Renal cortical epithelial cell (primary cell): ENCODE measurements at regions not wholly inside any gene's neighbourhood (a gene's known extent, or its start where the extent isn't known, plus 50 kb on each side); places are given as distances from the start of the nearest gene placed in this dataset.
"Not testable (repeated sequence)": the region's sequence is repeated elsewhere in the genome, so short reads cannot be mapped to it uniquely, and the experiment has no call there.

Experiments
- DNase-seq: peaks from one replicate; pipeline ENCODE4 v3.0.0-alpha.2; 2011; ENCODE audit warnings: low read depth

DNA sequence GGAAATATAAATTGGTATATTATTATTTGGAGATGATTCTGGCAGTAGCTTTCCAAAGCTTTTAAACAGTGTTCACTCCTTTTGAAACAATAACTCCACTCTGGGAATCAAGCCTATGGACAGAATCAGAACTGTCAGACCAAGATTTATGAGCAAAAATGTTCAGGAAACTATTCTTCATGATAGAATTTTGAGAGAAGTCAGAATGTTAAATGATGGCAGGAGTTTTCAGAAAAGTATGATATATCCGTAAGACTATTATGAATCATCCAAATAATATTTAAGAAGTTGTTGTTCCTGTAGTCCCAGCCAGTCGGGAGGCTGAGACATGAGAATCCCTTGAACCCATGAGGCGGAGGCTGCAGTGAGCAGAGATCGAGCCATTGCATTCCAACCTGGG lies 50.5 kb upstream of the ADGRG2 start:
- DNase-seq: no peak

GRCh38 chrX:19174401-19175025 lies 52.2 kb upstream of the ADGRG2 start:
- peak; percentile 80 for DNase-seq

GRCh38 chrX:19176901-19177630 lies 54.8 kb upstream of the ADGRG2 start:
- no peak for DNase-seq

- peak; percentile 92 for DNase-seq
Measured at GRCh38 chrX:19177721-19178120, 55.5 kb upstream of the ADGRG2 start.

DNA sequence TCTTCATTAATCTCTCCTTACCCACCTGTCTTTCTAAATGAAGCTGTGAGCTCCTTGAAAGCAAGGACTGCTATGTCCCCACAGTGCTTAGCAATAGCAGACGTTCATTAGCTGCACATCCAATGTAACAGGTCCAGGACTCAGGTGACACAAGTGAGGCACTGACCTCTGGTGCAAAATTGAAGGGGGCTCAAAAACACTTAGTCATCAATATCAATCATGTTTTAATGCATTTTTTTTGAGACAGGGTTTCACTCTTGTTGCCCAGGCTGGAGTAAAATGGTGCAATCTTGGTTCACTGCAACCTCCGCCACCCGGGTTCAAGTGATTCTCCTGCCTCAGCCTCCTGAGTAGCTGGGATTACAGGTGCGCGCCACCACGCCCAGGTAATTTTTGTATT lies 56.1 kb upstream of the ADGRG2 start:
- DNase-seq: no peak

DNA sequence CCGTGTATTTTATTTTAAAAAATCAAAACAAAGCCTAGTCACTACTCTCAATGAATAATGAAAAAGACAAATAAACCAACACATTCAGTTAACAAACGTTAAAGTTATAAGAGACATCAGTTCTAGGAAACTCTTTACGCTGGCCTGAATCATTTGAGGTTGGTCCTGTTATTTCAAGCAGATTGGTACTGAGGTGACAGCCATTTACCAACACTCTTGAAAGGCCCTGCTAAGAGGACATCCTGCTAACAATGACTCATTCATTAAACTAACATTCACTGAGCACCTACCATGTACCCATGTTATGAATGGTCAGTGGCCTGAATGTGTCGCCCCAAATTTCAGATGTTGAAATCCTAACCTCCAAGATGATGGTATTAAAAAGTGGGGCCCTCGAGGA lies 57.1 kb upstream of the ADGRG2 start:
- DNase-seq: peak; percentile 40

GRCh38 chrX:19181345-19181744 lies 59.1 kb upstream of the ADGRG2 start:
- no peak for DNase-seq

GRCh38 chrX:19182785-19183184 lies 60.5 kb upstream of the ADGRG2 start:
- no peak for DNase-seq

- peak; percentile 38 for DNase-seq
Measured at GRCh38 chrX:19183761-19184477, 61.7 kb upstream of the ADGRG2 start.

DNA sequence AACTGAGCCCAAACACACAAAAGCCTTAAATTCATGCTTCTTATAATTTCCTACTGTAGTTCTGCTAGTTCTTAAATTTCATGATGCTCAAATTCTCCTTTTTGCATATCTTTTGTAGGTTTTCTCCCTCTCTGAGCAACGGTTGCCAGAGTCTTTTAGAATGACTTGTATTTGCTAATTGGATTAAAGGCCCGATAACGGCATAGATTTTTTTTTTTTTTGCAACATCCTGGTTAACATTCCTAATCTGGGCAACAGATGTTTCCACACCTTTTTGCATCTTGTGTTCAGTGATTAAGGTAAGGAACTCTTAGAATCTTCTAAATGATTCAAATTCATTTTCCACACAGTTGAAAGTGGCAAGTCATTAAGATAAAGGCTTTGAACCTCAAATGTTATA lies 66.3 kb upstream of the ADGRG2 start:
- no peak for DNase-seq

- no peak for DNase-seq
Measured at GRCh38 chrX:19190902-19191301, 68.6 kb upstream of the ADGRG2 start.

GRCh38 chrX:19193565-19193964 lies 71.3 kb upstream of the ADGRG2 start:
- DNase-seq: no peak

DNA sequence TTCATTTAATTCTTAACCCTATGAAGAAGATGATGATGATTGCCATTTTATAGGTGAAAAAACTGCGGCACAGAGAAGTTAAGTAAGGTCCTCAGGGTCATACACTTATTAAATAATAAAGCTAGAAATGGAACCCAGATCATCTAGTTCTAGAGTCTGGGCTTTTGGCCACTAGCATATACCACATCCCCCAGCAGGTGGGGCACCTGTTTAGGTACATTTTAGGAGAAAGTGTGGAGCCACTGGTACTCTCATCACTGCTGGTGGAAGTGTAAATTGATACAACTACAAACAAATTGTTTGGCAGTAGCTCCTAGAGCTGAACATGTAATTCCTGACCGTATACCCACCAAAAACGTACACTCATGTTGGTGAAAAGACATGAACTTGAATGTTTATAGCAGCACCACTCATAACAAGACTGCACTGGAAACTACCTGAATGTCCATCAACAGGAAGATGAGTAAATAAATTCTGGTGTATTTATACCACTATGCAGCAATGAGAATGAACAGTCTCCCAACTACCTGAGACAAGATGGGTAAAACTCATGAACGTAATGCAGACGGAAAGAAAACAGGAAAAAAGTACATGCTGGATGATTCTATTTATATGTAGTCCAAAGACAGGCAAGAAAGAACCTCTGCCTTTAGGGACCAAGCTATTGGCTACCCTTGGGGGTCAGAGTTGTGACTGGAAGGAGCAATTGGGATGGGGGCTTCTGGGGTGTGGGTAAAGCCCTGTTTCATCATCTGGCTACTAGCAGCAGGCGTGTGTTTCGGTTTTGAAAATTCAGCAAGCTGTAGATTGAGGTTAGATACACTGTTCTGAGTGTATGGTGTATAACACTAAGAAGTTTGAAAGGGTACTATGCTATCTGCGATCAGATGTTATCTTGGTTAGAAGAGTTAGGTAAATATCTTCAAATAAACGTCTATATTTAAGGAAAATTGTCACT lies 72.3 kb upstream of the ADGRG2 start:
- DNase-seq: no peak

GRCh38 chrX:19195243-19195610 lies 73.0 kb upstream of the ADGRG2 start:
- peak; percentile 44 for DNase-seq

DNA sequence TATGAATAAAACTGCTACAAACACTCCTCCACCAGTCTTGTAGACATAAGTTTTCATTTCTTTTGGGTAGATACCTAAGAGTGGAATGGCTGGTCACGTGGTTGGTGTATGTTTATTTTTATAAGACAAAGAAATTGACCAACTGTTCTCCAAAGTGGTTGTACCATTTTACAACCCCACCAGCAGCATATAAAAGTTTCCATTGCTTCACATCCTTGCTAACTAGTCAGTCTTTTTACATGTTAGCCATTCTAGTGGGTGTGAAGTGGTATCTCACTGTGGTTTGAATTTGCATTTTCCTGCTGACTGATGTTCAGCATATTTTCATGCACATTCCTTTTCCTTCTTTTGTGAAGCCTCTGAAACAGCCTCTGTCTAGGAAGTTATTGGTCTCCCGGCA lies 76.2 kb upstream of the ADGRG2 start:
- DNase-seq: peak; percentile 8

GRCh38 chrX:19202171-19202570 lies 79.9 kb upstream of the ADGRG2 start:
- DNase-seq: no peak

- DNase-seq: no peak
Measured at GRCh38 chrX:19204636-19205035, 82.4 kb upstream of the ADGRG2 start.

- DNase-seq: no peak
Measured at GRCh38 chrX:19212037-19212436, 89.8 kb upstream of the ADGRG2 start.

DNA sequence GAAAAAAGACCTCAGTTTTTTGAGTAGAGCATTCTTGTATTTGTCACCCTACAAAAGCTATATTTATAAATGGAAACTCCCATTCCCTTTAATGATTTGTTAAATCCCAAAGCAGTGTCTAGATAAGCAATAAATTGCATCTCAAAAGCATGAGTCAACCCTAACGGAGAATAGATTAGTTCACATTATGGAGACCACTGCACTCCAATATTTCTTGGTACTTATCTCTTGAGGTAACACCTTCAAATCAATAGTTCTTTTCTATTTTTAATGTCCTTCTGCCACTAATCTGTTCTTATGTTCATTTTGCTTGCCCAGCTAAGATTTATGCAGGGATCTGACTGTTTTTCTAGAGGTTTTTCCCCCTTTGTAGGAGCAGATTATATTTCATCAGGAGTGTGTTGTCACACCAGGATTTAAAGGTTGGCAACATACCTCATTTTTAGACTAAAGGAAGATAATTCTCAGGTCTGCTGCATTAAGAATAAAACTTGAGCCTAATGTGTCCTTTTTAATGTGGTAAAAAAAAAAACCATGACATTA lies 91.4 kb upstream of the ADGRG2 start:
- DNase-seq: peak; percentile 1

DNA sequence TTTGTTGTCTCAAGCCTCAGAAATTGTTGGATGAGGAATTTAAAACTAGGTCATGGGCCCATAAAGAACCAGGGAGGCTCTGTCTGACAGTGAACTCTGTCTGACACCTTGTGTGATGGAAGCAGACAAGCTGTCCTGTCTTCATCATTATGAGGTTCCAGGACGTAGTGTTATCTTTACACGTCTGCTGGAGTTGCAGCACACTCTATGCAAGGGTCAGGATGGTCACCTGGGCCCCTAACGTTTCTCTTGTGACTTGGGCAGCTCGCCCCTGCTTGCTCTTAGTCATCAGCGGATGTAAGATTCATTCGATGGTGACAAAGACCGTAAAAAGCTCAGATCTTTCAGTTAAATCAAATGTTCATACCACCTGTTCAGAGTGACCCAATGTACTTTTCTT lies 92.0 kb upstream of the ADGRG2 start:
- peak; percentile 15 for DNase-seq

DNA sequence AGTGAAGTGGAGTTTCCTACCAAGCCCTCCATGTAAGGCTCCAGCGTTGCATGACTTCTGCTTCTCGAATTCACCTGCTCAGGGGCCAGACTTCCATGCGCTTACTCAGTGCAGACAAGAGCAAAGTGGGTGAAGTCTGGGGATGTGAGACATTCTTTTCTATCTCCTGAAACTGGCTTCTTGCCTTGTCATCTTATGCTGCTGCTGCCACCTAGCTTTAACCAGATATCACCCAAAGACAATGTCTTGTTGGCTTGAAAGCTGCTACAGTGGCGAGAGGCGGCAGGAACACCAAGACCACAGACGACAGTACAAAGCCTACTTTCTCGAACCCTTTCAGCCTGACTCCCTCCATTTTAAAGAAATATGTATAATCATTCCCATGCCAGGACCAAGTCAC lies 103.6 kb upstream of the ADGRG2 start:
- peak; percentile 57 for DNase-seq

- not testable (repeated sequence) for DNase-seq
Measured at GRCh38 chrX:19229896-19230295, 107.6 kb upstream of the ADGRG2 start.
